ENCODE measurements at regions not wholly inside any gene's neighbourhood (a gene's known extent, or its start where the extent isn't known, plus 50 kb on each side); places are given as distances from the start of the nearest gene placed in this dataset.
"Not testable (repeated sequence)": the region's sequence is repeated elsewhere in the genome, so short reads cannot be mapped to it uniquely, and the experiment has no call there.

DNA sequence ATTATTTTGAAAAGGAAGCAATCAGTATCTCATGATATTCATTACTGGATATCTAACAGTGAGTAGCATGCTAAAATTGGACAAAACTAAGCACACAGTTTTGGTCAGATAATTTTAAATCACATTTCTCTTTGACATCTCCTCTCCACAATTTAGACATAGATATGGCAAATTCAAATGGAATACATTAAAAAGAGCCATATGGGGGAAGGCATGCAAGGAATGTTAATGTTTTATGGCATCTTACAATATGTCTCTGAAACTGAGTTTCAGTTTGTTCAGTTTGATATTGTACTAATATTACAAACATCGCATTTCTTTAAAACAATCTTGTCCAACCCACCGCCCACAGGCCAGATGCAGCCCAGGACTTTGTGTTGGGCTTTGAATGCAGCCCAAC lies 151.0 kb downstream of the HTR1A start:
- DNase-seq (ENCODE audit: low spot score) = no peak
- Mint-ChIP-seq H3K4me1 (ENCODE audit: low read depth) (no peaks in the 10 kb centered on the region), H3K27me3 (ENCODE audit: insufficient read depth) (no peaks in the 10 kb centered on the region), H3K36me3 (ENCODE audit: low read depth) (no peaks in the 10 kb centered on the region), H3K9me3 (peaks cover 8% of the 10 kb centered on the region), H3K4me3 (no peak overlapping the region), H3K27ac (no peak overlapping the region)
- intact Hi-C loops (cut with micrococcal nuclease) = no loop called here

GRCh38 chr5:63805151-63805550 lies 157.1 kb downstream of the HTR1A start:
- no peak overlapping the region for H3K27ac Mint-ChIP-seq
- DNase-seq (ENCODE audit: low spot score) = no peak
- no peak overlapping the region for H3K4me3 Mint-ChIP-seq

GRCh38 chr5:63803165-63803564 lies 159.1 kb downstream of the HTR1A start:
- no peaks in the 10 kb centered on the region for H3K27me3 Mint-ChIP-seq (ENCODE audit: insufficient read depth)
- H3K9me3 Mint-ChIP-seq = peaks cover 3% of the 10 kb centered on the region
- H3K27ac Mint-ChIP-seq = no peak overlapping the region
- intact Hi-C loops (cut with micrococcal nuclease) = no loop called here
- no peak overlapping the region for H3K4me3 Mint-ChIP-seq
- H3K36me3 Mint-ChIP-seq (ENCODE audit: low read depth) = no peaks in the 10 kb centered on the region
- no peak for DNase-seq (ENCODE audit: low spot score)
- H3K4me1 Mint-ChIP-seq (ENCODE audit: low read depth) = no peaks in the 10 kb centered on the region

More at GRCh38 chr5:63805151-63805550, 157.1 kb downstream of the HTR1A start:
- no peaks in the 10 kb centered on the region for H3K9me3 Mint-ChIP-seq
- no peaks in the 10 kb centered on the region for H3K36me3 Mint-ChIP-seq (ENCODE audit: low read depth)
- intact Hi-C loops (cut with micrococcal nuclease) = no loop called here
- H3K27me3 Mint-ChIP-seq (ENCODE audit: insufficient read depth) = no peaks in the 10 kb centered on the region
- no peaks in the 10 kb centered on the region for H3K4me1 Mint-ChIP-seq (ENCODE audit: low read depth)

- H3K27me3 Mint-ChIP-seq (ENCODE audit: insufficient read depth) = no peaks in the 10 kb centered on the region
- H3K27ac Mint-ChIP-seq = no peak overlapping the region
- DNase-seq (ENCODE audit: low spot score) = no peak
- H3K4me1 Mint-ChIP-seq (ENCODE audit: low read depth) = no peaks in the 10 kb centered on the region
- H3K4me3 Mint-ChIP-seq = no peak overlapping the region
- no peaks in the 10 kb centered on the region for H3K36me3 Mint-ChIP-seq (ENCODE audit: low read depth)
- peaks cover 23% of the 10 kb centered on the region for H3K9me3 Mint-ChIP-seq
- intact Hi-C loops (cut with micrococcal nuclease) = no loop called here
Measured at GRCh38 chr5:63794979-63795378, 167.3 kb downstream of the HTR1A start.

GRCh38 chr5:63794296-63794695 lies 167.9 kb downstream of the HTR1A start:
- H3K9me3 Mint-ChIP-seq = peaks cover 20% of the 10 kb centered on the region
- H3K27ac Mint-ChIP-seq = no peak overlapping the region
- H3K36me3 Mint-ChIP-seq (ENCODE audit: low read depth) = no peaks in the 10 kb centered on the region
- no peak for DNase-seq (ENCODE audit: low spot score)
- intact Hi-C loops (cut with micrococcal nuclease) = no loop called here
- no peaks in the 10 kb centered on the region for H3K4me1 Mint-ChIP-seq (ENCODE audit: low read depth)
- no peaks in the 10 kb centered on the region for H3K27me3 Mint-ChIP-seq (ENCODE audit: insufficient read depth)
- no peak overlapping the region for H3K4me3 Mint-ChIP-seq

DNA sequence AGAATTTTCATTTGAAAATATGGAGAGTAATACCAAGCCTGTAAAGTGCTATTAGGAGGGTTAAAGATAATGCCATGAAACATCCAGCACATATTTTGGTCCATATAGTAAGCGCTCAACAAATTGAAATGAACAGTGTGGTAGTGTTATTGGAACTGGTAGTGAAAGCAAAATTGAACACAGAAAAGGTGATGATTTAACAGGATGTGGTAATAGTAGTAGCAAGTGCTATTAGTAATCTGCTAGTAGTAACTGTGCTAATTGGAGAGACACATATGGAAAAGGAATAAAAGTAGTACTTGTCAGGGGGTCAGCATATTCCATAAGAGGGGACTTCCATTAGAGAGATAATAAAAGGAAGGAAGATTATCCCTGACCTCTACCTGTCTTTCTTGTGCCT lies 187.3 kb downstream of the HTR1A start:
- Mint-ChIP-seq H3K4me1 (ENCODE audit: low read depth) (no peaks in the 10 kb centered on the region), H3K36me3 (ENCODE audit: low read depth) (no peaks in the 10 kb centered on the region)
- intact Hi-C loops (cut with micrococcal nuclease) = no loop called here

DNA sequence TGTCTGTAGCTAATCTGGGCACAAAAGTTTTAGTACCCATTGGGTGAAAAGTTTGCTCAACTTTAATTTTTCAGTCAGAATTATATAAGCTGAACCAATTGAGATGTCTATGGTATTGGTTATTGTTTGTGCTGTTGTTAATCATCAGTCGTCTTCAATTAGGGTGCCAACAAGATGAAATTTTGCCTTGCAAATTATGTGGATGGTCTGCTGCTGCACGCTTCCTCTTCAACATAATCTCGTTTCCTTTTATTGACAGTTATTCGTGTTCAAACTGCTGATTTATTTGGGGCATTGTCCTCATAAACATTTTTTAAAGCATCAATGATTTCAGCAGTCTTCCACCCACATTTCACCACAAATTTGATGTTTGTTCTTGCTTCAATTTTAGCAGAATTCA lies 194.0 kb downstream of the HTR1A start:
- intact Hi-C loops (cut with micrococcal nuclease) = no loop called here
- Mint-ChIP-seq H3K27ac (no peak overlapping the region), H3K9me3 (peaks cover 3% of the 10 kb centered on the region), H3K4me1 (ENCODE audit: low read depth) (no peaks in the 10 kb centered on the region), H3K27me3 (ENCODE audit: insufficient read depth) (no peaks in the 10 kb centered on the region), H3K36me3 (ENCODE audit: low read depth) (no peaks in the 10 kb centered on the region), H3K4me3 (no peak overlapping the region)
- DNase-seq (ENCODE audit: low spot score) = no peak

More for the DNA sequence above, 187.3 kb downstream of the HTR1A start:
- Mint-ChIP-seq H3K27me3 (ENCODE audit: insufficient read depth) (no peaks in the 10 kb centered on the region), H3K9me3 (no peaks in the 10 kb centered on the region), H3K4me3 (no peak overlapping the region), H3K27ac (no peak overlapping the region)
- DNase-seq (ENCODE audit: low spot score) = no peak

- Mint-ChIP-seq H3K27ac (no peak overlapping the region), H3K9me3 (no peaks in the 10 kb centered on the region), H3K27me3 (ENCODE audit: insufficient read depth) (no peaks in the 10 kb centered on the region), H3K36me3 (ENCODE audit: low read depth) (no peaks in the 10 kb centered on the region), H3K4me1 (ENCODE audit: low read depth) (no peaks in the 10 kb centered on the region), H3K4me3 (no peak overlapping the region)
- intact Hi-C loops (cut with micrococcal nuclease) = no loop called here
- DNase-seq (ENCODE audit: low spot score) = no peak
Measured at GRCh38 chr5:63760965-63761364, 201.3 kb downstream of the HTR1A start.

- peaks cover 12% of the 10 kb centered on the region for H3K9me3 Mint-ChIP-seq
- H3K36me3 Mint-ChIP-seq (ENCODE audit: low read depth) = no peaks in the 10 kb centered on the region
- intact Hi-C loops (cut with micrococcal nuclease) = no loop called here
- no peak for DNase-seq (ENCODE audit: low spot score)
- no peaks in the 10 kb centered on the region for H3K27me3 Mint-ChIP-seq (ENCODE audit: insufficient read depth)
- no peaks in the 10 kb centered on the region for H3K4me1 Mint-ChIP-seq (ENCODE audit: low read depth)
- no peak overlapping the region for H3K4me3 Mint-ChIP-seq
- H3K27ac Mint-ChIP-seq = no peak overlapping the region
Measured at GRCh38 chr5:63743096-63743798, 219.0 kb downstream of the HTR1A start.

- H3K36me3 Mint-ChIP-seq (ENCODE audit: low read depth); H3K27ac Mint-ChIP-seq; H3K4me3 Mint-ChIP-seq; intact Hi-C loops (cut with micrococcal nuclease); H3K9me3 Mint-ChIP-seq; H3K27me3 Mint-ChIP-seq (ENCODE audit: insufficient read depth); H3K4me1 Mint-ChIP-seq (ENCODE audit: low read depth); DNase-seq (ENCODE audit: low spot score): not testable (repeated sequence)
Measured at GRCh38 chr5:63732880-63733279, 229.4 kb downstream of the HTR1A start.

GRCh38 chr5:63727583-63727982 lies 234.7 kb downstream of the HTR1A start:
- intact Hi-C loops (cut with micrococcal nuclease) = no loop called here
- H3K27me3 Mint-ChIP-seq (ENCODE audit: insufficient read depth) = no peaks in the 10 kb centered on the region

GRCh38 chr5:63726496-63726895 lies 235.7 kb downstream of the HTR1A start:
- DNase-seq (ENCODE audit: low spot score) = no peak
- no peak overlapping the region for H3K27ac Mint-ChIP-seq
- H3K4me1 Mint-ChIP-seq (ENCODE audit: low read depth) = no peaks in the 10 kb centered on the region
- H3K4me3 Mint-ChIP-seq = no peak overlapping the region
- intact Hi-C loops (cut with micrococcal nuclease) = no loop called here
- H3K9me3 Mint-ChIP-seq = peaks cover 4% of the 10 kb centered on the region
- no peaks in the 10 kb centered on the region for H3K27me3 Mint-ChIP-seq (ENCODE audit: insufficient read depth)
- no peaks in the 10 kb centered on the region for H3K36me3 Mint-ChIP-seq (ENCODE audit: low read depth)

More at GRCh38 chr5:63727583-63727982, 234.7 kb downstream of the HTR1A start:
- DNase-seq (ENCODE audit: low spot score) = no peak
- Mint-ChIP-seq H3K4me1 (ENCODE audit: low read depth) (no peaks in the 10 kb centered on the region), H3K9me3 (peaks cover 9% of the 10 kb centered on the region), H3K4me3 (no peak overlapping the region), H3K36me3 (ENCODE audit: low read depth) (no peaks in the 10 kb centered on the region), H3K27ac (no peak overlapping the region)

DNA sequence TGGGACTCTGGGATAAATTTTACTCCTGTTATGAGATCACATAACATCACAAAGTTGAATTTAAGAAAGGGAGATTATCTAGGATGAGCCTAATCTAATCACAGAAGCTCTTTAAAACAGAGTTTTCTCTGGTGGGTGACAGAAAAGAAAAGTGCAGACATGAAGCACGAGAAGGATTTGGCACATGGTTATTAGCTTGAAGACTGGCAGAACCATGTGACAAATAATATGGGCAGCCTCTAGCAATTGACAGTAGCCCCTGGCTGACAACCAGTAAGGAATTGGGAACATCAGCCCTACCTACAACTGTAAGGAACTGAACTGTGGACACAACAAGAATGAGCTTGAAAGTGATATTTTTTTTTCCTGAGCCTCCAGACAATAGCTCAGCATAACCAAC lies 243.1 kb downstream of the HTR1A start:
- no peaks in the 10 kb centered on the region for H3K9me3 Mint-ChIP-seq

DNA sequence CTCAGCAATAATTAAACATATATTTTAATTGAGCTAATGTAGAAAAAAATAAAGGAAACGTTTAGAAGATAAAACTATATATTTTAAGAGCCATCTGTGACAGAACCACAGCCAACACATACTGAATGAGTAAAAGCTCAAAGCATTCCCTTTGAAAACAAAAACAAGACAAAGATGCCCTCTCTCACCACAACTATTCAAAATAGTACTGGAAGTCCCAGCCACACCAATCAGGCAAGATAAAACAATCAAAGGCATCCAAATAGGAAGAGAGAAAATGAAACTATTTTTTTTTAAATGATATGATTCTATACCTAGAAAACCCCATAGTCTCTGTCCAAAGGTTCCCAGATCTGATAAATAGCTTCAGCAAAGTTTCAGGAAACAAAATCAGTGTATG lies 262.0 kb downstream of the HTR1A start:
- Mint-ChIP-seq H3K27me3 (ENCODE audit: insufficient read depth) (no peaks in the 10 kb centered on the region), H3K4me1 (ENCODE audit: low read depth) (no peaks in the 10 kb centered on the region), H3K4me3 (no peak overlapping the region), H3K27ac (no peak overlapping the region), H3K9me3 (peaks cover 5% of the 10 kb centered on the region), H3K36me3 (ENCODE audit: low read depth) (no peaks in the 10 kb centered on the region)
- no peak for DNase-seq (ENCODE audit: low spot score)
- intact Hi-C loops (cut with micrococcal nuclease) = no loop called here

More for the DNA sequence above, 243.1 kb downstream of the HTR1A start:
- H3K36me3 Mint-ChIP-seq (ENCODE audit: low read depth) = no peaks in the 10 kb centered on the region
- H3K4me1 Mint-ChIP-seq (ENCODE audit: low read depth) = no peaks in the 10 kb centered on the region
- no peak overlapping the region for H3K27ac Mint-ChIP-seq
- no peak for DNase-seq (ENCODE audit: low spot score)
- no peaks in the 10 kb centered on the region for H3K27me3 Mint-ChIP-seq (ENCODE audit: insufficient read depth)
- no peak overlapping the region for H3K4me3 Mint-ChIP-seq
- intact Hi-C loops (cut with micrococcal nuclease) = no loop called here
